ENCODE measurements at regions not wholly inside any gene's neighbourhood (a gene's known extent, or its start where the extent isn't known, plus 50 kb on each side); places are given as distances from the start of the nearest gene placed in this dataset.

- DNase-seq, result no peak
Measured at GRCh38 chr6:120200853-120201252, 851.3 kb upstream of the MAN1A1 start.

GRCh38 chr6:120198033-120198432 lies 848.5 kb upstream of the MAN1A1 start:
- no peak for DNase-seq

- no peak for DNase-seq
Measured at GRCh38 chr6:120186080-120186479, 836.5 kb upstream of the MAN1A1 start.

GRCh38 chr6:120173250-120173649 lies 823.7 kb upstream of the MAN1A1 start:
- no peak for DNase-seq

GRCh38 chr6:120164531-120164930 lies 815.0 kb upstream of the MAN1A1 start:
- DNase-seq, result no peak

GRCh38 chr6:120157873-120158272 lies 808.3 kb upstream of the MAN1A1 start:
- DNase-seq, result no peak

- no peak for DNase-seq
Measured at GRCh38 chr6:120147071-120147871, 797.7 kb upstream of the MAN1A1 start.

GRCh38 chr6:120141601-120142000 lies 792.0 kb upstream of the MAN1A1 start:
- DNase-seq, result no peak

GRCh38 chr6:120137492-120137891 lies 787.9 kb upstream of the MAN1A1 start:
- DNase-seq, result no peak

- no peak for DNase-seq
Measured at GRCh38 chr6:120129228-120129627, 779.7 kb upstream of the MAN1A1 start.

GRCh38 chr6:120122401-120122800 lies 772.8 kb upstream of the MAN1A1 start:
- no peak for DNase-seq

- DNase-seq, result no peak
Measured at GRCh38 chr6:120116343-120116742, 766.8 kb upstream of the MAN1A1 start.

- DNase-seq, result no peak
Measured at GRCh38 chr6:120112980-120113379, 763.4 kb upstream of the MAN1A1 start.

- no peak for DNase-seq
Measured at GRCh38 chr6:120111001-120111400, 761.4 kb upstream of the MAN1A1 start.

- DNase-seq, result no peak
Measured at GRCh38 chr6:120108061-120108795, 758.7 kb upstream of the MAN1A1 start.

- DNase-seq, result no peak
Measured at GRCh38 chr6:120103618-120104017, 754.1 kb upstream of the MAN1A1 start.

- DNase-seq, result no peak
Measured at GRCh38 chr6:120096696-120097260, 747.2 kb upstream of the MAN1A1 start.

- DNase-seq, result no peak
Measured at GRCh38 chr6:120083186-120083585, 733.6 kb upstream of the MAN1A1 start.

GRCh38 chr6:120077489-120077888 lies 727.9 kb upstream of the MAN1A1 start:
- no peak for DNase-seq

GRCh38 chr6:120058410-120058809 lies 708.8 kb upstream of the MAN1A1 start:
- DNase-seq, result no peak

- DNase-seq, result no peak
Measured at GRCh38 chr6:120056085-120056484, 706.5 kb upstream of the MAN1A1 start.

GRCh38 chr6:120055071-120055470 lies 705.5 kb upstream of the MAN1A1 start:
- no peak for DNase-seq

GRCh38 chr6:120039664-120040063 lies 690.1 kb upstream of the MAN1A1 start:
- DNase-seq, result no peak

GRCh38 chr6:120031837-120032236 lies 682.3 kb upstream of the MAN1A1 start:
- DNase-seq, result no peak

Data from stimulated activated CD4-positive, alpha-beta T cell treated with anti-CD3 and anti-CD28 coated beads, Interleukin-4, amount 100 ng/mL, for 1 hour (primary cell).